HG02840 (cell line): ENCODE measurements at regions not wholly inside any gene's neighbourhood (a gene's known extent, or its start where the extent isn't known, plus 50 kb on each side); places are given as distances from the start of the nearest gene placed in this dataset.

Experiments
- ATAC-seq: cut with Tn5 transposase; IDR thresholded peaks from one replicate; pipeline ENCODE4 v1.9.1; 2021; ENCODE audit warnings: mild to moderate bottlenecking, moderate library complexity, moderate number of reproducible peaks; ENCODE audit not compliant: unreplicated experiment, low FRiP score

DNA sequence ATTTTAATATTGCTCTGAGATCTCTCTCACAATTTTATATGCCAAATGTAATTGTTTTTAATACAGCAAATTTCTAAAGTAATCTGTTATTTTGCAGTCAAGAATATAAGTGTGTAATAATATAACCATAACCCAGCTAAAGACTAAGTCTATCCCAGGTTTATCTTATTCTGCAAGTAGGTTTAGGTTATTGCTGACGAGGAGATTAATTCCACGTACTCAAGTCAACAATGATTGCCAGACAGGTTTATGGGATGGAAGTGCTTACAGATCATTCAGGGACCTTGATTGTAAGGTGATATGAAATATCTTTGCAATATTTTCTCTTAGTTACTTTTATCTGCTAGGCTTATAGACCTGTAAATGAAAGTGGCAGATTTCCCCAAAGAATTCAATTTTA, 698.3 kb downstream of the HDGFL1 start:
- no peak for ATAC-seq

GRCh38 chr6:23268348-23268747, 699.0 kb downstream of the HDGFL1 start:
- ATAC-seq: no peak

DNA sequence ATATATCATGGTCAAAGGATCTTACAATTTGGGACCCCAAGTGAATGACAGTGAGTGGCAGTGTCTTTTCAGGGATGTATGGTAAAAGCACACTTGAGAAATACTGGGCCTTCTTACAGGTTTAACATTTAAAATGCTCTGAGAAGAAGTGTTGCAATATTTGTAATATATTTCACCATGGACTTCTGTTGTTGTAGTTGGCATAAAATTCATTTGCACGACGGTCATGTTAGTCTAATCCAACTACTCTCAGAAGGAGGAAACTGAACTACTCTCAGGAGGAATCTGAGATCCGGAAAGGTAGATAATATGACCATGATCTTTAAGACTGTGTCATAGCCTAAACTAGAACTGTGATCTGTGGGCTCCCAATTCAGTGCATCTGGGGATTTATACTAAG, 700.1 kb downstream of the HDGFL1 start:
- no peak for ATAC-seq

DNA sequence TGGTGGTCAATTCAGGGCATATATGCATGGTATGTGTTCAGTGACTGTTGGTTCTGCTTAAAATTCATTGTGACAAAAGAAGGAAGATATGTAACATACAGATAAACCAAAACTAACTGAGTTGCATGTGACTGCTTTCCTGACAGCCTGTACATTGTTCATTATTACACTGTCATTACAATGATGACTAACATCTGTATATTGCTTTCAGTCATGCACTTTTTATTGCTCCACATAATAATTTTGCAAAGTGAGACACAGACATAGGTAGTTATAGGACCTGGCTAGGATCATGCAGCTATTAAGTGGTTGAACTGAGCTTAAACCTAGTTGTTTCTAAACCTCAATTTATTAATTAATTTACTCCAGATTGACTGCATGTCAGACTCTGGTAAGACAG, 703.2 kb downstream of the HDGFL1 start:
- ATAC-seq: no peak

DNA sequence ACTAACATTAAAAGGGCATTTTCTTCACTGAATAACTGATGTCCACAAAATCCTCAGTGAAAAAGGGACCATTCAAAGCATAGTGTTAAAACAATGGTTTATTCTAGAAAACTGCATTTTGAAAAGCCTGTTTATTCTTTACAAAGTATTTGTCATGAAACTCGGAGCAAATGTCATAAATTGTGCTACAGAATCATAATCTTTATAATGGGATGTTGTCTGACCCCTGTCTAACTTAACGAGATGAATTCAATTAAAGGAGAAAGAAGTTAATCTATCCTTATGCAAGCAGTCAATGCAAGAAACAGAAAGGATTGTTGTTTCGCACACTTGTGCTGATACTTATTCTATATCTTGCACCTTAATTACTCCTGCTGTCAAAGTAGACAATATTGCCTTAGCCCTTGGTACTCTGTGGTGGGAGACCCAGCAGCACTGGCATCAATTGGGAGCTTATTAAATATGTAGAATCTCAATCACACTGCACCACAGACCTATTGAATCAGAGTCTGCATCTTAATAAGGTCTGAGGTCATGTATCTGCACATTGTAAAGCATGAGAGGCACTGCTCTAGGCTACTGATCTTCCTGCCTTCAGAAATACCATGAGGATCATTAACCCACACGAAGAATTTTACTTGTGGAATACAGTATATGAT, 708.3 kb downstream of the HDGFL1 start:
- ATAC-seq: no peak

DNA sequence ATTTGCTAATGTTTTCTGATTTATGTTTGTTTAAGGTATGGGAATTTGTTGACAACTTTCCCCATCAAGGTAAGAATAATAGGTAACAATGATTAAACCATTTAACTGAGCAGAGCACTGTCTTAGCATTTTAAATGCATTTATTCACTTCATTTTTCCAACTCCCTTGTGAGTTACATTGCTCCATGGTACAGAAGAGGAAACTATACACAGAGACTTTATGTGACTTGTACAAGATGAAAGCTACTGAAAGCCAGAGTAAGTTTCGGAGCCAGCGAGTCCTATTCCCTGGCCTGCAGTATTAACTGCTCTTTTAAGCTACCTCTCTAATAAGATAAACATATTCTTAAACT, 708.8 kb downstream of the HDGFL1 start:
- no peak for ATAC-seq

DNA sequence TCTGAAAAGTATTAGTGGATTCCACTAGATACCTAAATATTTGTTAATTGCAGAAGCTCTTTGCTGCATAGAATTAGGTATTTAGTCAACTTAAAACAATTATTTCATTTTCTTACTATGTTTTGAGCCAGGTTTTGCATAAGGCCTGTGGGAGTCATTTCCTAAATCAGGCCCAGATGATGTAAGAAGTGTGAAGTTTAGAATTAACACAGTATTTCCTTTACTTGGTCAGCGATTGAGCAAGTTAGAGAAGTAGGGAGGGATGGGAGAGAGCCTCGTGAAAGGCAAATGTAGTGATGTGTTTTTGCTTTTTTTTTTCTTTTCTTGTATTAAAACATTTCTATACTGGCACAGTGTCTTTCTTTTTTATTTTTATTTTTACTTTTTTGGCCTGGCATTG, 711.1 kb downstream of the HDGFL1 start:
- ATAC-seq: no peak

- ATAC-seq: no peak
Measured at GRCh38 chr6:23282252-23283021, 713.1 kb downstream of the HDGFL1 start.

GRCh38 chr6:23293653-23294052, 724.3 kb downstream of the HDGFL1 start:
- ATAC-seq: no peak

- ATAC-seq: no peak
Measured at GRCh38 chr6:23301556-23301955, 732.2 kb downstream of the HDGFL1 start.

DNA sequence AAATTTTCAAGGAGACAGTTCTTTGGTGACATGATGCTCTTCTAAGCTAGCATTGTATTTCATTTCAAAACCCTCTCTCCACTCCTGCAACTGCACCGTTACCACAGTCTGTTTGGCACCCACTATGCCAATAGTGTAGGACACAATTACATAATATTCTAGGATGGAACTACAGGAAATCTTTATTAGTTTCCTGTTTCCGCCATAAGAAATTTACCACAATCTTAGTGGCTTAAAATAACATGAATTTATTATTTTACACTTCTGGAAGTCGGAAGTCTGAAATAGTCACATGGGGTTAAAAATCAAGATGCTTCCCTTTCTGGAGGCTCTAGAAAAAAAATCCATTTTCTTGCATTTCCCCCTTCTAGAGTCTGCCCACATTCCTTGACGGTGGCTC, 733.1 kb downstream of the HDGFL1 start:
- ATAC-seq: no peak

- no peak for ATAC-seq
Measured at GRCh38 chr6:23305325-23305943, 736.1 kb downstream of the HDGFL1 start.

- ATAC-seq: no peak
Measured at GRCh38 chr6:23306251-23306950, 737.0 kb downstream of the HDGFL1 start.

DNA sequence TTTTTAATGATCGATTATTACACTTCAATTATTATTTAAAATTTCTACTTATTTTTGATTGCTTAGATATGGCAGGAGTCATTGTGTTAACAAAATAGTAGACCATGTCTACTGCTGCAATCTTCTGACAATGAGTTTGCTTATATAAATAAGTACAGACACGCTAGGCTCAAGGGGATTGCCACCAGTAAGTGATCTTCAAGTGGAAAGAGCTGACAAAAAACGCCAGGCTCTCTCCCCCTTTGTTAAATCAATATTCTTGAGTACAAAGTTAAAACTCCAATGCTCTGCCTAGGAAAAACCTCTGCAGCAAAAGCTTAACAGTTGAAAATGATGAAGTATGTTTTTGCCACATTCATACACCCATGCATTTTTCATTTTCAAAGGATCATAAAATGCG, 738.1 kb downstream of the HDGFL1 start:
- ATAC-seq: no peak

DNA sequence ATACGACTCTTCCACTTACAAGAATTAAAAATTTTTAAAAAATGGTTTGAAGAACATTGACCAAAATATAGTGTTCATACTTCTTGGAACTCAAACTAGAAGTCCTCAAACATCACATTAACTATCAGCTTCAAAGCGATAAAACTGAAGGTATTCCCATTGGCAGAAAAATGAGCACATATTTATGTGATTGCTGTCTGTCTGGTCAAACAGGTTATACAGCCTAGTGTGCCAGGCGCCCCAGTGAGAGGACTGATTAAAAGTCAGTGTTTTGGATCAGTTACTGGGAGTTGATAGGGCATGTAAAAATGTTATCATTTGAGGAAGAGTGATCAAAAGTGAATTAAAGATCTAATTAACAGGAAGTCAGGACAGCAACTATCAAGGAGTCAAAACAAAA, 738.8 kb downstream of the HDGFL1 start:
- no peak for ATAC-seq

GRCh38 chr6:23311211-23311610, 741.8 kb downstream of the HDGFL1 start:
- ATAC-seq: no peak

DNA sequence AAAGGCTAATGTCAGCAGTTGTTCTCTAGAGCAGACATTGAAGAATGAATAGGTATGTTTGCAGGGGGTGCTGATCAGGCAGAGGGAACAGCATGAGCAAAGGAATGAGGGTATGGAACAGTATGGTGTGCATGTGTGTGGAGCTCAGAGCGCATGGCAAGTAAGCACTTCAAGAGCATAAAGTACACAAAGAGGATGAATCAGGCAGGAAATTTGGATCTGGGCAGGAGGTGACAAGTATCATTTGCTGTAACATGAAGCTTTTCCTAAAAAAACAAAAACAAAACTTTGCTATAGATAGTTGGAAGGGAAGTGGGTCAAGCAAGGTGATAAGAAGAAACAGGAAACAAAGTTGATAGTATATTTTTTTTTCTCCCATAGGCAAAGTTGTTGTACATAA, 746.8 kb downstream of the HDGFL1 start:
- no peak for ATAC-seq

DNA sequence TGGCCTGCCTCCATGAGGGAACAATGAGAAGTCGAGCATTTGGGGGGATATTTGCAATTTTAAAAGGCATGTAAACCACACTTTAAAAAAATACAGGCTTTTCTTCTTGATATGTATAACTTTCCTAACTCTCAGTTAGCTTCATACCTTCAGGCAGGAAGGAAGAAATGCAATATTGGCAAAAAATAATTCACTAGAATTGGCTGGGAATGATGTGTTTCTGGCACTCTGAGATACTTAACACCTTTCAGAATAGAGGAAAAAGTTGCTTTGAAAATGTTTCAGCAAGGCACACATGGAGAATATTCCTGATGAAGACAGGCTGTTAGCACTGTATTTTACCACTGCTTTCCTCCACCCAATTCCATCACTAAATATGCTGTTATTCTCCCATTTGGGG, 747.6 kb downstream of the HDGFL1 start:
- no peak for ATAC-seq

DNA sequence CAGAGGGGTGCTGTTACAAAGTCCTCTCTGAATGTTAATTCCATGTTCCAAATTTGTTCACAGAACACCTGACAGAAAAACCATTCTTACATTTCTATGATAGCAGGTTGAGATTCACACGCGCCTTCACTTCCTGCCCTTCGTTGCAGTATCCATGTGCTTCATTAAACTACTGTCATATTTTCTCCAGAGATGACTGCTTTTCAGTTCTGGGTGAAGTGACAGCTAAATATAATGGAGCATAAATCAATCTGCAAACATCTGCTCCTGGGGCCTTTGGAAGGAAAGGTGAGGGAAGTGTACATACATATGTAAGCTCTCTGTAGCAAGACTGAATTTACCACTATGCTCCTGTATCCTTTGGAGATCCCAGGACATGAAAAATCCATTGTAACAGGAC, 750.2 kb downstream of the HDGFL1 start:
- no peak for ATAC-seq

DNA sequence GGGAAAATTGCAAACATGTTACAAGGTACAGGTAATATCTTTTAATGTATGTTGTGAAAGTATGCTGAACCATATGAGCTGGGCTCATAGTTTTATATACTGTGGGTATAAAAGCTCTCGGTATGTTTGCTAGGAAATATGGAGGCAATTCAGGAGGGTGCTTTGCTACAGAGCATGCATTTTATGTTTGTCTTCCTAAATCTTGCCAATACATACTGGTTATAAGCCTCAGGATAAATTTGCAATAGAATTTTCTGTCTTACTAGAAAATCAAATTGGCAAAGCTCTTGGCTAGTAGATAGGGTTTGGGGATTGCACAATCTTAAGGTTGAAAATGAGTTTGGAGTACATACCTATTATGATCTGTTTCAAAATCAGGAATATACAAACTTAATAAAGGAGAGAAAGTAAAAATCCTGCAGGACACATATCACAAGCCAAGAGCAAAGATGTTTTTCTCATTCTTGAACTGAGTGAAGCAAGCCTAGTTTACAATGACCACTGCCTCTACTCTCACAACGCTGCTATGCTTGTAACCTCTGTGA, 751.2 kb downstream of the HDGFL1 start:
- ATAC-seq: no peak

- no peak for ATAC-seq
Measured at GRCh38 chr6:23323897-23324296, 754.5 kb downstream of the HDGFL1 start.
